ENCODE measurements at regions not wholly inside any gene's neighbourhood (a gene's known extent, or its start where the extent isn't known, plus 50 kb on each side); places are given as distances from the start of the nearest gene placed in this dataset.

DNA sequence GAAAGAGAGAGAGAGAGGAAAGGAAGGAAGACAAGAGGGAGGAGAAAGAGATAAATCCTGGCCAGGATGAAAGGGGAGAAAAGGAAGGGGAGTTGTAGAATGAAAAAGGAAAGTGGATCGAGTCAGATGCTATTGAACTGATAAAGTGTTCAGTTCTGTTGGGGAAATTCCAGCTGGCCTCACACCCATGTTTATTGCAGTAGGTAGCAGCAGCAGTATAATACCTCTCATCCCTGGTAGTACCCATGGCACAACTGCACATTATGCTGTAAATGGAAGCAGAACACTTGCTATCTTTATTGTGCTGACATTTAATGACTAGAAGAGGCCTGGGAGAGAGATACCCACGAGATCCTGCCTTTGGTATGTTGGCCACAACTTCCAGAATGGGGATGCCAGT, 178.1 kb downstream of the EVX1 start (continued):
- TF ChIP-seq, protein P1, sequence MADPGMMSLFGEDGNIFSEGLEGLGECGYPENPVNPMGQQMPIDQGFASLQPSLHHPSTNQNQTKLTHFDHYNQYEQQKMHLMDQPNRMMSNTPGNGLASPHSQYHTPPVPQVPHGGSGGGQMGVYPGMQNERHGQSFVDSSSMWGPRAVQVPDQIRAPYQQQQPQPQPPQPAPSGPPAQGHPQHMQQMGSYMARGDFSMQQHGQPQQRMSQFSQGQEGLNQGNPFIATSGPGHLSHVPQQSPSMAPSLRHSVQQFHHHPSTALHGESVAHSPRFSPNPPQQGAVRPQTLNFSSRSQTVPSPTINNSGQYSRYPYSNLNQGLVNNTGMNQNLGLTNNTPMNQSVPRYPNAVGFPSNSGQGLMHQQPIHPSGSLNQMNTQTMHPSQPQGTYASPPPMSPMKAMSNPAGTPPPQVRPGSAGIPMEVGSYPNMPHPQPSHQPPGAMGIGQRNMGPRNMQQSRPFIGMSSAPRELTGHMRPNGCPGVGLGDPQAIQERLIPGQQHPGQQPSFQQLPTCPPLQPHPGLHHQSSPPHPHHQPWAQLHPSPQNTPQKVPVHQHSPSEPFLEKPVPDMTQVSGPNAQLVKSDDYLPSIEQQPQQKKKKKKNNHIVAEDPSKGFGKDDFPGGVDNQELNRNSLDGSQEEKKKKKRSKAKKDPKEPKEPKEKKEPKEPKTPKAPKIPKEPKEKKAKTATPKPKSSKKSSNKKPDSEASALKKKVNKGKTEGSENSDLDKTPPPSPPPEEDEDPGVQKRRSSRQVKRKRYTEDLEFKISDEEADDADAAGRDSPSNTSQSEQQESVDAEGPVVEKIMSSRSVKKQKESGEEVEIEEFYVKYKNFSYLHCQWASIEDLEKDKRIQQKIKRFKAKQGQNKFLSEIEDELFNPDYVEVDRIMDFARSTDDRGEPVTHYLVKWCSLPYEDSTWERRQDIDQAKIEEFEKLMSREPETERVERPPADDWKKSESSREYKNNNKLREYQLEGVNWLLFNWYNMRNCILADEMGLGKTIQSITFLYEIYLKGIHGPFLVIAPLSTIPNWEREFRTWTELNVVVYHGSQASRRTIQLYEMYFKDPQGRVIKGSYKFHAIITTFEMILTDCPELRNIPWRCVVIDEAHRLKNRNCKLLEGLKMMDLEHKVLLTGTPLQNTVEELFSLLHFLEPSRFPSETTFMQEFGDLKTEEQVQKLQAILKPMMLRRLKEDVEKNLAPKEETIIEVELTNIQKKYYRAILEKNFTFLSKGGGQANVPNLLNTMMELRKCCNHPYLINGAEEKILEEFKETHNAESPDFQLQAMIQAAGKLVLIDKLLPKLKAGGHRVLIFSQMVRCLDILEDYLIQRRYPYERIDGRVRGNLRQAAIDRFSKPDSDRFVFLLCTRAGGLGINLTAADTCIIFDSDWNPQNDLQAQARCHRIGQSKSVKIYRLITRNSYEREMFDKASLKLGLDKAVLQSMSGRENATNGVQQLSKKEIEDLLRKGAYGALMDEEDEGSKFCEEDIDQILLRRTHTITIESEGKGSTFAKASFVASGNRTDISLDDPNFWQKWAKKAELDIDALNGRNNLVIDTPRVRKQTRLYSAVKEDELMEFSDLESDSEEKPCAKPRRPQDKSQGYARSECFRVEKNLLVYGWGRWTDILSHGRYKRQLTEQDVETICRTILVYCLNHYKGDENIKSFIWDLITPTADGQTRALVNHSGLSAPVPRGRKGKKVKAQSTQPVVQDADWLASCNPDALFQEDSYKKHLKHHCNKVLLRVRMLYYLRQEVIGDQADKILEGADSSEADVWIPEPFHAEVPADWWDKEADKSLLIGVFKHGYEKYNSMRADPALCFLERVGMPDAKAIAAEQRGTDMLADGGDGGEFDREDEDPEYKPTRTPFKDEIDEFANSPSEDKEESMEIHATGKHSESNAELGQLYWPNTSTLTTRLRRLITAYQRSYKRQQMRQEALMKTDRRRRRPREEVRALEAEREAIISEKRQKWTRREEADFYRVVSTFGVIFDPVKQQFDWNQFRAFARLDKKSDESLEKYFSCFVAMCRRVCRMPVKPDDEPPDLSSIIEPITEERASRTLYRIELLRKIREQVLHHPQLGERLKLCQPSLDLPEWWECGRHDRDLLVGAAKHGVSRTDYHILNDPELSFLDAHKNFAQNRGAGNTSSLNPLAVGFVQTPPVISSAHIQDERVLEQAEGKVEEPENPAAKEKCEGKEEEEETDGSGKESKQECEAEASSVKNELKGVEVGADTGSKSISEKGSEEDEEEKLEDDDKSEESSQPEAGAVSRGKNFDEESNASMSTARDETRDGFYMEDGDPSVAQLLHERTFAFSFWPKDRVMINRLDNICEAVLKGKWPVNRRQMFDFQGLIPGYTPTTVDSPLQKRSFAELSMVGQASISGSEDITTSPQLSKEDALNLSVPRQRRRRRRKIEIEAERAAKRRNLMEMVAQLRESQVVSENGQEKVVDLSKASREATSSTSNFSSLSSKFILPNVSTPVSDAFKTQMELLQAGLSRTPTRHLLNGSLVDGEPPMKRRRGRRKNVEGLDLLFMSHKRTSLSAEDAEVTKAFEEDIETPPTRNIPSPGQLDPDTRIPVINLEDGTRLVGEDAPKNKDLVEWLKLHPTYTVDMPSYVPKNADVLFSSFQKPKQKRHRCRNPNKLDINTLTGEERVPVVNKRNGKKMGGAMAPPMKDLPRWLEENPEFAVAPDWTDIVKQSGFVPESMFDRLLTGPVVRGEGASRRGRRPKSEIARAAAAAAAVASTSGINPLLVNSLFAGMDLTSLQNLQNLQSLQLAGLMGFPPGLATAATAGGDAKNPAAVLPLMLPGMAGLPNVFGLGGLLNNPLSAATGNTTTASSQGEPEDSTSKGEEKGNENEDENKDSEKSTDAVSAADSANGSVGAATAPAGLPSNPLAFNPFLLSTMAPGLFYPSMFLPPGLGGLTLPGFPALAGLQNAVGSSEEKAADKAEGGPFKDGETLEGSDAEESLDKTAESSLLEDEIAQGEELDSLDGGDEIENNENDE (IDR thresholded peaks at IDR 0.05; ENCODE audit: insufficient replicate concordance, low read length): no peak
- TF ChIP-seq KDM1A (IDR thresholded peaks at IDR 0.05; ENCODE audit: borderline replicate concordance, low read length) (no peak), SP2 (IDR thresholded peaks at IDR 0.05; ENCODE audit: low read length) (no peak), RXRA (IDR thresholded peaks at IDR 0.05; ENCODE audit: insufficient read depth, low read depth, low read length) (no peak), CBX8 (IDR thresholded peaks at IDR 0.05; ENCODE audit: borderline replicate concordance, low read depth, low read length) (no peak), CTBP2 (IDR thresholded peaks at IDR 0.05; ENCODE audit: borderline replicate concordance, insufficient read depth, insufficient read length, low read length) (no peak), POLR2AphosphoS5 (IDR thresholded peaks at IDR 0.05; ENCODE audit: low read depth, low read length) (no peak)
